GM19351 (cell line): ENCODE measurements at regions not wholly inside any gene's neighbourhood (a gene's known extent, or its start where the extent isn't known, plus 50 kb on each side); places are given as distances from the start of the nearest gene placed in this dataset.
"Not testable (repeated sequence)": the region's sequence is repeated elsewhere in the genome, so short reads cannot be mapped to it uniquely, and the experiment has no call there.

ENCODE experiments used
- ATAC-seq: cut with Tn5 transposase; IDR thresholded peaks from one replicate; pipeline ENCODE4 v1.9.1; 2021; ENCODE audit warnings: mild to moderate bottlenecking, moderate library complexity; ENCODE audit not compliant: unreplicated experiment

GRCh38 chr5:103990064-103990463, 427.5 kb upstream of the NUDT12 start:
- no peak for ATAC-seq

- ATAC-seq: no peak
These were observed 419.0 kb upstream of the NUDT12 start for GRCh38 chr5:103981592-103981991.

GRCh38 chr5:103973669-103974068, 411.1 kb upstream of the NUDT12 start:
- no peak for ATAC-seq

- ATAC-seq: not testable (repeated sequence)
These were observed 403.7 kb upstream of the NUDT12 start for GRCh38 chr5:103966295-103966694.

- ATAC-seq: no peak
These were observed 399.4 kb upstream of the NUDT12 start for GRCh38 chr5:103962023-103962422.

GRCh38 chr5:103953601-103954382, 391.2 kb upstream of the NUDT12 start:
- no peak for ATAC-seq

GRCh38 chr5:103951776-103952175, 389.2 kb upstream of the NUDT12 start:
- no peak for ATAC-seq

- ATAC-seq: no peak
These were observed 380.6 kb upstream of the NUDT12 start for GRCh38 chr5:103943230-103943629.

- ATAC-seq: no peak
These were observed 380.1 kb upstream of the NUDT12 start for GRCh38 chr5:103942587-103943186.

- no peak for ATAC-seq
These were observed 379.0 kb upstream of the NUDT12 start for GRCh38 chr5:103941596-103941995.

GRCh38 chr5:103938146-103938695, 375.6 kb upstream of the NUDT12 start:
- ATAC-seq: no peak

GRCh38 chr5:103929338-103930013, 366.9 kb upstream of the NUDT12 start:
- ATAC-seq: no peak

GRCh38 chr5:103927739-103928138, 365.1 kb upstream of the NUDT12 start:
- ATAC-seq: no peak

- no peak for ATAC-seq
These were observed 361.1 kb upstream of the NUDT12 start for GRCh38 chr5:103923616-103924168.

GRCh38 chr5:103919506-103919905, 356.9 kb upstream of the NUDT12 start:
- no peak for ATAC-seq

- no peak for ATAC-seq
These were observed 356.2 kb upstream of the NUDT12 start for GRCh38 chr5:103918668-103919367.

- no peak for ATAC-seq
These were observed 352.5 kb upstream of the NUDT12 start for GRCh38 chr5:103915081-103915480.

GRCh38 chr5:103910786-103911185, 348.2 kb upstream of the NUDT12 start:
- ATAC-seq: no peak

GRCh38 chr5:103910011-103910410, 347.4 kb upstream of the NUDT12 start:
- no peak for ATAC-seq

- ATAC-seq: no peak
These were observed 346.8 kb upstream of the NUDT12 start for GRCh38 chr5:103909391-103909790.
